Uterus (tissue), 2 donors: ENCODE measurements at regions not wholly inside any gene's neighbourhood (a gene's known extent, or its start where the extent isn't known, plus 50 kb on each side); places are given as distances from the start of the nearest gene placed in this dataset.

Experiments used
- CTCF ChIP-seq, 4 experiments: fragments of 200-600 bp in 2 of 4; fragments of 450-650 bp in 2 of 4; sonication (generic) in 2 of 4; IDR thresholded peaks; one replicate each; pipeline ENCODE4 v1.5.1; 2016 to 2019; ENCODE audit warnings: antibody characterized with exemption in 4 of 4, mild to moderate bottlenecking in 2 of 4, moderate library complexity in 1 of 4
- POLR2A ChIP-seq, 2 donors: fragments of 450-650 bp; IDR thresholded peaks; one replicate each; pipeline ENCODE4 v1.6.1; 2016; ENCODE audit warnings: antibody characterized with exemption in 2 of 2, mild to moderate bottlenecking in 1 of 2, moderate library complexity in 1 of 2

- TF ChIP-seq CTCF (IDR thresholded peaks at IDR 0.05) (no peak), POLR2A (IDR thresholded peaks at IDR 0.05) (no peak)
Observed at GRCh38 chr1:147078606-147079399, 93.5 kb downstream of the PRKAB2 start.
